Mucosa of descending colon (tissue), 3 donors: ENCODE measurements at regions not wholly inside any gene's neighbourhood (a gene's known extent, or its start where the extent isn't known, plus 50 kb on each side); places are given as distances from the start of the nearest gene placed in this dataset.
"Not testable (repeated sequence)": the region's sequence is repeated elsewhere in the genome, so short reads cannot be mapped to it uniquely, and the experiment has no call there.

Experiments
- ATAC-seq: fragments of 200-7000 bp; cut with Tn5 transposase; one replicate; pipeline ENCODE4 v1.9.1; 2020; ENCODE audit warnings: mild to moderate bottlenecking, moderate library complexity
- DNase-seq, 3 donors: peaks; one replicate each; pipeline ENCODE4 v3.0.0-alpha.2; 2020
- H3K36me3 ChIP-seq: fragments of 200-600 bp; one replicate; pipeline ENCODE4 v1.8.0; 2021; ENCODE audit warnings: low read depth, mild to moderate bottlenecking
- H3K4me1 ChIP-seq: fragments of 200-600 bp; one replicate; pipeline ENCODE4 v1.8.0; 2021; ENCODE audit warnings: low read depth, mild to moderate bottlenecking
- H3K4me3 ChIP-seq: fragments of 200-600 bp; one replicate; pipeline ENCODE4 v1.8.0; 2021; ENCODE audit warnings: mild to moderate bottlenecking
- H3K9me3 ChIP-seq: fragments of 200-600 bp; one replicate; pipeline ENCODE4 v1.8.0; 2021; ENCODE audit warnings: mild to moderate bottlenecking
- CTCF ChIP-seq: fragments of 200-600 bp; IDR thresholded peaks from one replicate; pipeline ENCODE4 v1.8.0; 2022; ENCODE audit warnings: antibody characterized with exemption, mild to moderate bottlenecking
- intact Hi-C, 2 donors: fragments of 100-400 bp; cut with DNase I in 1 of 2; cut with micrococcal nuclease in 1 of 2; formaldehyde crosslinking; loops; one replicate each; pipeline versions ENCODE4 v1.11.0 to v1.11.1; 2022; cut with DNase I, micrococcal nuclease
- donor health status: DM: no; HTN: no; CAD: no; lungs with moderate emphysema.
- donor health status: DM: no; HTN: no; CAD: no.
- donor health status: DM: no; HTN: yes; CAD: no.

GRCh38 chr12:30531731-30532678 is 163.7 kb downstream of the IPO8 start:
- no peak for ATAC-seq

GRCh38 chr12:30529489-30530269 is 166.0 kb downstream of the IPO8 start:
- Histone ChIP-seq H3K9me3 (no peaks in the 10 kb centered on the region), H3K4me1 (no peaks in the 10 kb centered on the region), H3K36me3 (no peaks in the 10 kb centered on the region), H3K4me3 (no peak overlapping the region)
- intact Hi-C loops: no loop called here
- no peak for TF ChIP-seq CTCF
- ATAC-seq (no peak), DNase-seq (no peak)

More at GRCh38 chr12:30531731-30532678, 163.7 kb downstream of the IPO8 start:
- no peak for TF ChIP-seq CTCF
- Histone ChIP-seq H3K9me3 (no peaks in the 10 kb centered on the region), H3K4me3 (no peak overlapping the region), H3K36me3 (no peaks in the 10 kb centered on the region), H3K4me1 (no peaks in the 10 kb centered on the region)
- no peak for DNase-seq
- intact Hi-C loops: no loop called here

- DNase-seq: no peak
- H3K4me1 ChIP-seq: no peaks in the 10 kb centered on the region
- H3K4me3 ChIP-seq: no peak overlapping the region
- no peak for TF ChIP-seq CTCF
- H3K9me3 ChIP-seq: no peaks in the 10 kb centered on the region
- H3K36me3 ChIP-seq: no peaks in the 10 kb centered on the region
- intact Hi-C loops: no loop called here
- ATAC-seq: no peak
Measured at GRCh38 chr12:30525171-30525570, 170.5 kb downstream of the IPO8 start.

GRCh38 chr12:30520285-30520684 is 175.4 kb downstream of the IPO8 start:
- ATAC-seq, H3K36me3 ChIP-seq, intact Hi-C loops: not testable (repeated sequence)

GRCh38 chr12:30519535-30519934 is 176.1 kb downstream of the IPO8 start:
- intact Hi-C loops: no loop called here
- Histone ChIP-seq H3K36me3 (no peaks in the 10 kb centered on the region), H3K9me3 (no peaks in the 10 kb centered on the region), H3K4me1 (no peaks in the 10 kb centered on the region), H3K4me3 (no peak overlapping the region)
- no peak for DNase-seq
- no peak for TF ChIP-seq CTCF
- ATAC-seq: no peak

More at GRCh38 chr12:30520285-30520684, 175.4 kb downstream of the IPO8 start:
- H3K4me1 ChIP-seq, DNase-seq, H3K4me3 ChIP-seq, H3K9me3 ChIP-seq: not testable (repeated sequence)

- no peak for TF ChIP-seq CTCF
- Histone ChIP-seq H3K4me1 (no peaks in the 10 kb centered on the region), H3K4me3 (no peak overlapping the region), H3K36me3 (no peaks in the 10 kb centered on the region), H3K9me3 (no peaks in the 10 kb centered on the region)
- ATAC-seq (no peak), DNase-seq (no peak)
- intact Hi-C loops: no loop called here
Measured at GRCh38 chr12:30517320-30517719, 178.3 kb downstream of the IPO8 start.
